ENCODE measurements at regions not wholly inside any gene's neighbourhood (a gene's known extent, or its start where the extent isn't known, plus 50 kb on each side); places are given as distances from the start of the nearest gene placed in this dataset.
"Not testable (repeated sequence)": the region's sequence is repeated elsewhere in the genome, so short reads cannot be mapped to it uniquely, and the experiment has no call there.

- Histone ChIP-seq H3K4me3 (ENCODE audit: low read length in 2 of 2) (no peak overlapping the region), H4K91ac (ENCODE audit: low read depth, low read length, poor library complexity) (no peak overlapping the region), H3K27me3 (ENCODE audit: control insufficient read depth in 3 of 3, insufficient read depth in 3 of 3, low read depth in 1 of 3, low read length in 3 of 3) (no peaks in the 10 kb centered on the region), H3K9me3 (replicated peaks in 1 of 2; ENCODE audit: control insufficient read depth in 2 of 2, insufficient read depth in 1 of 2, low read depth in 1 of 2, low read length in 2 of 2) (peaks cover 0 to 2% of the 10 kb centered on the region in 2 donors), H2BK5ac (ENCODE audit: low read length) (no peak overlapping the region), H3K4ac (ENCODE audit: low read length) (no peak overlapping the region), H3K18ac (ENCODE audit: low read length) (no peak overlapping the region), H3K14ac (ENCODE audit: low read length) (no peak overlapping the region), H3K9ac (ENCODE audit: low read depth, low read length, poor library complexity) (no peak overlapping the region), H3K4me2 (ENCODE audit: insufficient read depth, low read length, poor library complexity, severe bottlenecking) (no peak overlapping the region), H3K23ac (ENCODE audit: low read depth, low read length, poor library complexity) (no peak overlapping the region), H2BK12ac (ENCODE audit: low read length) (no peak overlapping the region), H2AFZ (ENCODE audit: low read length) (no peak overlapping the region), H2AK5ac (ENCODE audit: low read depth, low read length) (no peak overlapping the region), H3K79me1 (ENCODE audit: low read depth, low read length) (no peaks in the 10 kb centered on the region), H3K4me1 (ENCODE audit: control insufficient read depth in 2 of 2, insufficient read depth in 1 of 2, low read depth in 1 of 2, low read length in 2 of 2) (peaks cover 0 to 3% of the 10 kb centered on the region in 2 donors), H2BK15ac (ENCODE audit: low read length) (no peak overlapping the region), H4K8ac (ENCODE audit: low read depth, low read length) (no peak overlapping the region), H2BK120ac (ENCODE audit: low read depth, low read length) (no peak overlapping the region), H3K36me3 (replicated peaks in 1 of 2; ENCODE audit: control insufficient read depth in 2 of 2, insufficient read depth in 2 of 2, low read length in 2 of 2) (no peaks in the 10 kb centered on the region), H3K27ac (replicated peaks; ENCODE audit: low read length) (no peak overlapping the region)
- no peak for DNase-seq (ENCODE audit: low spot score)
- 100% methylated on average over 1 of the region's 1 CpG; no CpG with 5 or more reads in 1 of the 2 donors for WGBS, 2 donors (ENCODE audit: extremely low coverage in 2 of 2, insufficient read length in 2 of 2, insufficient replicate concordance in 1 of 2)
These were observed 823.8 kb upstream of the CA10 start for GRCh38 chr17:52982331-52982730.

- Histone ChIP-seq H3K9me3 (replicated peaks in 1 of 2; ENCODE audit: control insufficient read depth in 2 of 2, insufficient read depth in 1 of 2, low read depth in 1 of 2, low read length in 2 of 2) (no peaks in the 10 kb centered on the region), H3K79me1 (ENCODE audit: low read depth, low read length) (no peaks in the 10 kb centered on the region), H3K4ac (ENCODE audit: low read length) (no peak overlapping the region), H3K18ac (ENCODE audit: low read length) (no peak overlapping the region), H3K36me3 (replicated peaks in 1 of 2; ENCODE audit: control insufficient read depth in 2 of 2, insufficient read depth in 2 of 2, low read length in 2 of 2) (no peaks in the 10 kb centered on the region), H3K23ac (ENCODE audit: low read depth, low read length, poor library complexity) (no peak overlapping the region), H4K91ac (ENCODE audit: low read depth, low read length, poor library complexity) (no peak overlapping the region), H4K8ac (ENCODE audit: low read depth, low read length) (no peak overlapping the region), H3K4me2 (ENCODE audit: insufficient read depth, low read length, poor library complexity, severe bottlenecking) (no peak overlapping the region), H2AFZ (ENCODE audit: low read length) (no peak overlapping the region), H3K4me1 (ENCODE audit: control insufficient read depth in 2 of 2, insufficient read depth in 1 of 2, low read depth in 1 of 2, low read length in 2 of 2) (no peaks in the 10 kb centered on the region), H2AK5ac (ENCODE audit: low read depth, low read length) (no peak overlapping the region), H3K9ac (ENCODE audit: low read depth, low read length, poor library complexity) (no peak overlapping the region), H2BK120ac (ENCODE audit: low read depth, low read length) (no peak overlapping the region), H2BK12ac (ENCODE audit: low read length) (no peak overlapping the region), H3K4me3 (ENCODE audit: low read length in 2 of 2) (no peak overlapping the region), H3K14ac (ENCODE audit: low read length) (no peak overlapping the region), H3K27ac (replicated peaks; ENCODE audit: low read length) (no peak overlapping the region), H2BK15ac (ENCODE audit: low read length) (no peak overlapping the region), H3K27me3 (ENCODE audit: control insufficient read depth in 3 of 3, insufficient read depth in 3 of 3, low read depth in 1 of 3, low read length in 3 of 3) (no peaks in the 10 kb centered on the region), H2BK5ac (ENCODE audit: low read length) (no peak overlapping the region)
- no peak for DNase-seq (ENCODE audit: low spot score)
- WGBS, 2 donors (ENCODE audit: extremely low coverage in 2 of 2, insufficient read length in 2 of 2, insufficient replicate concordance in 1 of 2) = no CpG with 5 or more reads among the region's 1 CpG
These were observed 821.4 kb upstream of the CA10 start for GRCh38 chr17:52979921-52980320.

GRCh38 chr17:52965856-52966255 is 807.3 kb upstream of the CA10 start:
- Histone ChIP-seq H3K79me1 (ENCODE audit: low read depth, low read length) (no peaks in the 10 kb centered on the region), H3K14ac (ENCODE audit: low read length) (no peak overlapping the region), H3K9me3 (replicated peaks in 1 of 2; ENCODE audit: control insufficient read depth in 2 of 2, insufficient read depth in 1 of 2, low read depth in 1 of 2, low read length in 2 of 2) (no peaks in the 10 kb centered on the region), H2BK5ac (ENCODE audit: low read length) (no peak overlapping the region), H3K18ac (ENCODE audit: low read length) (no peak overlapping the region), H2AK5ac (ENCODE audit: low read depth, low read length) (no peak overlapping the region), H3K36me3 (replicated peaks in 1 of 2; ENCODE audit: control insufficient read depth in 2 of 2, insufficient read depth in 2 of 2, low read length in 2 of 2) (no peaks in the 10 kb centered on the region), H3K27ac (replicated peaks; ENCODE audit: low read length) (no peak overlapping the region), H2BK12ac (ENCODE audit: low read length) (no peak overlapping the region), H2BK15ac (ENCODE audit: low read length) (no peak overlapping the region), H3K4me1 (ENCODE audit: control insufficient read depth in 2 of 2, insufficient read depth in 1 of 2, low read depth in 1 of 2, low read length in 2 of 2) (no peaks in the 10 kb centered on the region), H2BK120ac (ENCODE audit: low read depth, low read length) (no peak overlapping the region), H3K4me2 (ENCODE audit: insufficient read depth, low read length, poor library complexity, severe bottlenecking) (no peak overlapping the region), H3K23ac (ENCODE audit: low read depth, low read length, poor library complexity) (no peak overlapping the region), H3K4me3 (ENCODE audit: low read length in 2 of 2) (no peak overlapping the region), H3K27me3 (ENCODE audit: control insufficient read depth in 3 of 3, insufficient read depth in 3 of 3, low read depth in 1 of 3, low read length in 3 of 3) (no peaks in the 10 kb centered on the region), H4K91ac (ENCODE audit: low read depth, low read length, poor library complexity) (no peak overlapping the region), H2AFZ (ENCODE audit: low read length) (no peak overlapping the region), H3K9ac (ENCODE audit: low read depth, low read length, poor library complexity) (no peak overlapping the region), H4K8ac (ENCODE audit: low read depth, low read length) (no peak overlapping the region), H3K4ac (ENCODE audit: low read length) (no peak overlapping the region)
- no peak for DNase-seq (ENCODE audit: low spot score)
- no CpG with 5 or more reads among the region's 3 CpGs for WGBS, 2 donors (ENCODE audit: extremely low coverage in 2 of 2, insufficient read length in 2 of 2, insufficient replicate concordance in 1 of 2)

- not testable (repeated sequence) for H3K23ac ChIP-seq (ENCODE audit: low read depth, low read length, poor library complexity); DNase-seq (ENCODE audit: low spot score); H2AFZ ChIP-seq (ENCODE audit: low read length); H3K79me1 ChIP-seq (ENCODE audit: low read depth, low read length); H3K9ac ChIP-seq (ENCODE audit: low read depth, low read length, poor library complexity); H3K27ac ChIP-seq (replicated peaks; ENCODE audit: low read length); H3K18ac ChIP-seq (ENCODE audit: low read length); H4K91ac ChIP-seq (ENCODE audit: low read depth, low read length, poor library complexity); H3K9me3 ChIP-seq (replicated peaks in 1 of 2; ENCODE audit: control insufficient read depth in 2 of 2, insufficient read depth in 1 of 2, low read depth in 1 of 2, low read length in 2 of 2); H3K36me3 ChIP-seq (replicated peaks in 1 of 2; ENCODE audit: control insufficient read depth in 2 of 2, insufficient read depth in 2 of 2, low read length in 2 of 2); H3K4me2 ChIP-seq (ENCODE audit: insufficient read depth, low read length, poor library complexity, severe bottlenecking); H3K27me3 ChIP-seq (ENCODE audit: control insufficient read depth in 3 of 3, insufficient read depth in 3 of 3, low read depth in 1 of 3, low read length in 3 of 3); H2AK5ac ChIP-seq (ENCODE audit: low read depth, low read length); H4K8ac ChIP-seq (ENCODE audit: low read depth, low read length); H2BK120ac ChIP-seq (ENCODE audit: low read depth, low read length); H3K14ac ChIP-seq (ENCODE audit: low read length); H3K4me3 ChIP-seq (ENCODE audit: low read length in 2 of 2); H3K4me1 ChIP-seq (ENCODE audit: control insufficient read depth in 2 of 2, insufficient read depth in 1 of 2, low read depth in 1 of 2, low read length in 2 of 2); H2BK15ac ChIP-seq (ENCODE audit: low read length); H2BK12ac ChIP-seq (ENCODE audit: low read length); H2BK5ac ChIP-seq (ENCODE audit: low read length); H3K4ac ChIP-seq (ENCODE audit: low read length)
- WGBS, 2 donors (ENCODE audit: extremely low coverage in 2 of 2, insufficient read length in 2 of 2, insufficient replicate concordance in 1 of 2) = 100% methylated on average over 2 of the region's 11 CpGs; no CpG with 5 or more reads in 1 of the 2 donors
These were observed 803.2 kb upstream of the CA10 start for GRCh38 chr17:52961751-52962150.
